ENCODE measurements at regions not wholly inside any gene's neighbourhood (a gene's known extent, or its start where the extent isn't known, plus 50 kb on each side); places are given as distances from the start of the nearest gene placed in this dataset.

- H2AFZ ChIP-seq (ENCODE audit: control insufficient read depth, low read depth, low read length), result no peak overlapping the region
- H3K36me3 ChIP-seq (ENCODE audit: control insufficient read depth in 2 of 2, insufficient read depth in 2 of 2, low read length in 1 of 2), result no peaks in the 10 kb centered on the region
- no TSS peak for BruUV-seq (replicated peaks)
- H3K9ac ChIP-seq (ENCODE audit: control insufficient read depth, insufficient read depth, low read length), result no peak overlapping the region
- ChIA-PET SMC1A (ENCODE audit: uncharacterized antibody, unreplicated experiment) (no interaction called here), POLR2A (no interaction called here), RAD21 (ENCODE audit: unreplicated experiment) (no interaction called here), CTCF (no interaction called here)
- no peaks in the 10 kb centered on the region for H4K20me1 ChIP-seq (ENCODE audit: control insufficient read depth, insufficient read depth)
- no peak overlapping the region for H3K4me2 ChIP-seq (ENCODE audit: control insufficient read depth, insufficient read depth)
- no peaks in the 10 kb centered on the region for H3K4me1 ChIP-seq (ENCODE audit: control insufficient read depth, insufficient read depth, low read length)
- in situ Hi-C loops (cut with MboI), result no loop called here
- DNase-seq (ENCODE audit: low read depth, low spot score) (no peak), FAIRE-seq (no peak), ATAC-seq (no peak)
- H3K79me2 ChIP-seq (ENCODE audit: control insufficient read depth, insufficient read depth, low read length), result no peaks in the 10 kb centered on the region
- H3K4me3 ChIP-seq, result no peak overlapping the region
- TF ChIP-seq ASH2L (IDR thresholded peaks at IDR 0.05; ENCODE audit: borderline replicate concordance, low read depth), result no peak
- TF ChIP-seq PML (IDR thresholded peaks at IDR 0.05; ENCODE audit: low read length), result no peak
- TF ChIP-seq CHD1 (IDR thresholded peaks at IDR 0.05; ENCODE audit: low read depth, low read length), result no peak
- TF ChIP-seq ATF2 (IDR thresholded peaks at IDR 0.05; ENCODE audit: low read length), result no peak
- TF ChIP-seq TARDBP (IDR thresholded peaks at IDR 0.05; ENCODE audit: borderline replicate concordance), result no peak
- no peak for TF ChIP-seq ZNF217 (IDR thresholded peaks at IDR 0.05)
- no peak for TF ChIP-seq TAF1 (IDR thresholded peaks at IDR 0.05; ENCODE audit: borderline replicate concordance, low read depth, low read length)
- TF ChIP-seq YY1 (IDR thresholded peaks at IDR 0.05; ENCODE audit: low read depth, low read length), result no peak
- TF ChIP-seq ZBTB40 (IDR thresholded peaks at IDR 0.05; ENCODE audit: borderline replicate concordance), result no peak
- TF ChIP-seq CBX5 (IDR thresholded peaks at IDR 0.05; ENCODE audit: low read depth), result no peak
- no peak for TF ChIP-seq GABPA (IDR thresholded peaks at IDR 0.05; ENCODE audit: low read depth)
- no peak for TF ChIP-seq JUNB (IDR thresholded peaks at IDR 0.05)
- no peak for TF ChIP-seq ZNF384 (IDR thresholded peaks at IDR 0.05; ENCODE audit: borderline replicate concordance, low read depth, low read length)
- no peak for TF ChIP-seq ESRRA (IDR thresholded peaks at IDR 0.05; ENCODE audit: low read length)
- no peak for TF ChIP-seq E2F4 (IDR thresholded peaks at IDR 0.05; ENCODE audit: low read depth, low read length)
- no peak for TF ChIP-seq GATAD2B (conservative IDR thresholded peaks at IDR 0.05; ENCODE audit: low read depth)
- no peak overlapping the region for H3K27ac ChIP-seq (ENCODE audit: control insufficient read depth, insufficient read depth)
- intact Hi-C loops (cut with micrococcal nuclease; ENCODE audit: unreplicated experiment), result no loop called here
- 28% methylated on average over 4 of the region's 4 CpGs for WGBS (ENCODE audit: insufficient coverage, insufficient replicate concordance, low lambda C conversion rate, missing lambda C conversion rate)
- no peaks in the 10 kb centered on the region for H3K9me3 ChIP-seq (replicated peaks; ENCODE audit: control insufficient read depth, insufficient read depth, low read length)
- H3K27me3 ChIP-seq (replicated peaks in 1 of 2; ENCODE audit: control insufficient read depth in 2 of 2, insufficient read depth in 2 of 2, low read length in 1 of 2), result no peaks in the 10 kb centered on the region
Measured at GRCh38 chr13:71935166-71935840, 68.3 kb upstream of the DACH1 start.
